ENCODE measurements at regions not wholly inside any gene's neighbourhood (a gene's known extent, or its start where the extent isn't known, plus 50 kb on each side); places are given as distances from the start of the nearest gene placed in this dataset.

GRCh38 chr5:53749621-53750020 lies 189.2 kb downstream of the NDUFS4 start:
- no peak for TF ChIP-seq POLR2AphosphoS5 (IDR thresholded peaks at IDR 0.05; ENCODE audit: borderline replicate concordance, low read depth, low read length)
- no peak for TF ChIP-seq EZH2 (IDR thresholded peaks at IDR 0.05)

Measured in SK-N-MC (cell line).